ENCODE measurements at regions not wholly inside any gene's neighbourhood (a gene's known extent, or its start where the extent isn't known, plus 50 kb on each side); places are given as distances from the start of the nearest gene placed in this dataset.

- no peak for DNase-seq (ENCODE audit: low read depth)
- TF ChIP-seq CTCF (conservative IDR thresholded peaks at IDR 0.05; ENCODE audit: control insufficient read depth, insufficient read depth, low read depth, low read length) = no peak
- no peak overlapping the region for H3K4me3 ChIP-seq (ENCODE audit: control insufficient read depth, low read depth, low read length)
Measured at GRCh38 chr9:86512929-86513328, 158.7 kb upstream of the TUT7 start.

- no peak overlapping the region for H3K4me3 ChIP-seq (ENCODE audit: control insufficient read depth, low read depth, low read length)
- no peak for TF ChIP-seq CTCF (conservative IDR thresholded peaks at IDR 0.05; ENCODE audit: control insufficient read depth, insufficient read depth, low read depth, low read length)
Measured at GRCh38 chr9:86511614-86512360, 157.6 kb upstream of the TUT7 start.

GRCh38 chr9:86508208-86508903 lies 154.1 kb upstream of the TUT7 start:
- H3K4me3 ChIP-seq (ENCODE audit: control insufficient read depth, low read depth, low read length) = no peak overlapping the region
- no peak for TF ChIP-seq CTCF (conservative IDR thresholded peaks at IDR 0.05; ENCODE audit: control insufficient read depth, insufficient read depth, low read depth, low read length)

More at GRCh38 chr9:86511614-86512360, 157.6 kb upstream of the TUT7 start:
- DNase-seq (ENCODE audit: low read depth) = no peak

GRCh38 chr9:86507212-86507630 lies 153.0 kb upstream of the TUT7 start:
- no peak overlapping the region for H3K4me3 ChIP-seq (ENCODE audit: control insufficient read depth, low read depth, low read length)
- TF ChIP-seq CTCF (conservative IDR thresholded peaks at IDR 0.05; ENCODE audit: control insufficient read depth, insufficient read depth, low read depth, low read length) = no peak
- no peak for DNase-seq (ENCODE audit: low read depth)

More at GRCh38 chr9:86508208-86508903, 154.1 kb upstream of the TUT7 start:
- no peak for DNase-seq (ENCODE audit: low read depth)

- no peak for TF ChIP-seq CTCF (conservative IDR thresholded peaks at IDR 0.05; ENCODE audit: control insufficient read depth, insufficient read depth, low read depth, low read length)
- no peak for DNase-seq (ENCODE audit: low read depth)
- no peak overlapping the region for H3K4me3 ChIP-seq (ENCODE audit: control insufficient read depth, low read depth, low read length)
Measured at GRCh38 chr9:86503942-86504341, 149.7 kb upstream of the TUT7 start.

- no peak overlapping the region for H3K4me3 ChIP-seq (ENCODE audit: control insufficient read depth, low read depth, low read length)
- DNase-seq (ENCODE audit: low read depth) = no peak
- TF ChIP-seq CTCF (conservative IDR thresholded peaks at IDR 0.05; ENCODE audit: control insufficient read depth, insufficient read depth, low read depth, low read length) = no peak
Measured at GRCh38 chr9:86503314-86503713, 149.1 kb upstream of the TUT7 start.
